Lower lobe of right lung (tissue), 2 donors: ENCODE measurements at regions not wholly inside any gene's neighbourhood (a gene's known extent, or its start where the extent isn't known, plus 50 kb on each side); places are given as distances from the start of the nearest gene placed in this dataset.
A peak's percentile ranks its signal among the peaks of the same experiment; 100 is the strongest.

Experiments used
- ATAC-seq, 2 donors: fragments of 200-7000 bp; cut with Tn5 transposase; one replicate each; pipeline ENCODE4 v1.9.1; 2020 to 2022; ENCODE audit warnings: mild to moderate bottlenecking in 2 of 2, moderate library complexity in 2 of 2
- DNase-seq: peaks from one replicate; pipeline ENCODE4 v3.0.0-alpha.2; 2020
- H3K27ac ChIP-seq: fragments of 200-600 bp; one replicate; pipeline ENCODE4 v1.8.0; 2022
- H3K27me3 ChIP-seq: fragments of 200-600 bp; one replicate; pipeline ENCODE4 v1.8.0; 2022; ENCODE audit warnings: low read depth
- H3K36me3 ChIP-seq: fragments of 200-600 bp; one replicate; pipeline ENCODE4 v1.8.0; 2022; ENCODE audit warnings: mild to moderate bottlenecking
- H3K4me1 ChIP-seq: fragments of 200-600 bp; one replicate; pipeline ENCODE4 v1.8.0; 2022
- H3K4me3 ChIP-seq: fragments of 200-600 bp; one replicate; pipeline ENCODE4 v1.8.0; 2022; ENCODE audit warnings: mild to moderate bottlenecking
- H3K9me3 ChIP-seq: fragments of 200-600 bp; one replicate; pipeline ENCODE4 v1.8.0; 2022
- intact Hi-C: fragments of 100-400 bp; cut with DNase I; formaldehyde crosslinking; loops from one replicate; pipeline ENCODE4 v1.11.0; 2022
- TF ChIP-seq, protein P1 (sequence below): fragments of 200-600 bp; IDR thresholded peaks from one replicate; pipeline ENCODE4 v1.8.0; 2022; ENCODE audit warnings: antibody characterized with exemption, mild to moderate bottlenecking
- donor health status: DM: no; HTN: yes; CAD: no; lungs with severe emphysema.

DNA sequence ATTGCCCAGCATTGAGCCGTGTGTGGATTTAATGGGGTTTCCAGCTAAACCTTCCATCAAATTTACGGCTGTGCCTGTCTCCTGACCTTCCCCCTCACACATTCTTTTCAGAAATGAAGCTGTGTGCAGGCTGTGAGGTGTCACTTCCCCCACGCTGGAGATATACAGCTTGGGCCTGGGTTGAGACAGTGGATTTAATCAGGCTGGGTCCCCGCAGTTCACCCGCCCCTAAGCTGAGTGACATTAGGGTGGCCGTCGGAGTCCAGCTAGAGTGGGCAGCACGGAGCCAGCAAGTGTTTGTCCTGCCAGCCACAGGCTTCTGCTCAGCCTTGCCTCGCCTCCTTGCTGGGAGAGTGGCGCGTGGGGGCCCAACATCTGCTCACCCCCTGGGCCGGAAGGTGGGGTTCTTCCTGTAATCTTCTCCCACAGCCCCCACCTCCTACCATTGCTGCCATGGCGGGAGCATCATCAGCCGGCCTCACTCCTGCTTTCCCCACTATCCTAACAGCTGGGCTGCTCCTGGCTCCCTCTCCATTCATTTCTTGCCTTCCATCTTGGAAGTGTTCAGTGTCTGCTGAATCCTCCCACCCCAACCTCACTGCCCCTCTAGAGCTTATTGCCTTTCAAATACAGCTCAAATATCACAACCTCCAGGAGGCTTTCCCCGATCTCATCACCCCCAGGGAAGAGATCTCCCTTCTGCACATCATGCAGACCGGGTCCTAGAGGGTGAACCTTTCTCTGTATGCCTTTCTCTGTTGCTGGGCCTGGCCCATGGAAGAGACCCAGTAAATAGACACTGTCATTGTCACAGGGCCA, 149.0 kb downstream of the GLI2 start:
- intact Hi-C loops, result no loop called here
- Histone ChIP-seq H3K4me1 (no peaks in the 10 kb centered on the region), H3K4me3 (no peak overlapping the region), H3K9me3 (no peaks in the 10 kb centered on the region), H3K27me3 (peaks cover 4% of the 10 kb centered on the region), H3K27ac (no peak overlapping the region), H3K36me3 (no peaks in the 10 kb centered on the region)
- ATAC-seq (no peak), DNase-seq (peak; percentile 14)
- TF ChIP-seq, protein P1, sequence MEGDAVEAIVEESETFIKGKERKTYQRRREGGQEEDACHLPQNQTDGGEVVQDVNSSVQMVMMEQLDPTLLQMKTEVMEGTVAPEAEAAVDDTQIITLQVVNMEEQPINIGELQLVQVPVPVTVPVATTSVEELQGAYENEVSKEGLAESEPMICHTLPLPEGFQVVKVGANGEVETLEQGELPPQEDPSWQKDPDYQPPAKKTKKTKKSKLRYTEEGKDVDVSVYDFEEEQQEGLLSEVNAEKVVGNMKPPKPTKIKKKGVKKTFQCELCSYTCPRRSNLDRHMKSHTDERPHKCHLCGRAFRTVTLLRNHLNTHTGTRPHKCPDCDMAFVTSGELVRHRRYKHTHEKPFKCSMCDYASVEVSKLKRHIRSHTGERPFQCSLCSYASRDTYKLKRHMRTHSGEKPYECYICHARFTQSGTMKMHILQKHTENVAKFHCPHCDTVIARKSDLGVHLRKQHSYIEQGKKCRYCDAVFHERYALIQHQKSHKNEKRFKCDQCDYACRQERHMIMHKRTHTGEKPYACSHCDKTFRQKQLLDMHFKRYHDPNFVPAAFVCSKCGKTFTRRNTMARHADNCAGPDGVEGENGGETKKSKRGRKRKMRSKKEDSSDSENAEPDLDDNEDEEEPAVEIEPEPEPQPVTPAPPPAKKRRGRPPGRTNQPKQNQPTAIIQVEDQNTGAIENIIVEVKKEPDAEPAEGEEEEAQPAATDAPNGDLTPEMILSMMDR, result no peak

DNA sequence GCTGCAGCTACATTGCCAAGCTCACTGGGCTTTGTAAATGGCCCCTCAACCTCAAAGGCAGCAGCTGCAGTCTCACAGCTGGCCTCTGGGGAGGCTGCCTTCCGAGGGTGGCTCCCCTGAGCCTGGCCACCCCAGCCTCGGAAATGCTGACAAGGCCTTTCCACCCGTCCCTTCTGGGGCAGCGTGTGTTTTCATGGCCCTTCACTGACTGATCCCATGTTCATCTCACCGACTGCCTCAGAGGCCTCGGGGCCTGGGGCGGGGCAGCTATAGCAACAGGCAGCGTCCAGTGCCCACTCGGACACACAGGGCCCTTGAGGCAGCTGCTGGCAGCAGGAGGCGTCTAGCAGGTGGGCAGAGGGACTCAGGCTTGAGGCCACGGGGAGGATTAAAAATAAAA, 149.7 kb downstream of the GLI2 start:
- no peak overlapping the region for H3K27ac ChIP-seq
- DNase-seq (peak; percentile 29), ATAC-seq (no peak)
- no peak overlapping the region for H3K4me3 ChIP-seq
- TF ChIP-seq, protein P1, result no peak
- H3K27me3 ChIP-seq, result peaks cover 4% of the 10 kb centered on the region
- intact Hi-C loops, result no loop called here
- no peaks in the 10 kb centered on the region for H3K4me1 ChIP-seq
- no peaks in the 10 kb centered on the region for H3K36me3 ChIP-seq
- no peaks in the 10 kb centered on the region for H3K9me3 ChIP-seq

DNA sequence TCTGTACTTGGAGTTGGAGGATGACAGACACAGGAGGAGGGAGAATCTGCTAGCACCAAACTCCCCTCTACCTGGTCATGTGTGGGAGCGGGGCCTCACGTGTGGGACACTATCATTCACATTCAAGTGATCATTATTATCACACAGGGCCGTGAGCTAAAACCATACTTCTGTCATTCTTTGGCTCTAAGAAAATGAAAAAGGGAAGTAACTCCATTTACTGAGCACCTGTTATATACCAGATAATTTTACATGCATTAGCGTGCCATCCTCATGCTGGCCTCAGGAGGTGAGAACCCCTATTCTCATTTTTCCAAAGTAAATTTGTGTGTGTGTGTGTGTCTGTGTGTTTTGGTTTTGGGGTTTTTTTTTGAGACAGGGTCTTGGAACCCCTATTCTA, 150.1 kb downstream of the GLI2 start:
- Histone ChIP-seq H3K27me3 (peaks cover 4% of the 10 kb centered on the region), H3K36me3 (no peaks in the 10 kb centered on the region), H3K4me3 (no peak overlapping the region), H3K9me3 (no peaks in the 10 kb centered on the region), H3K4me1 (no peaks in the 10 kb centered on the region), H3K27ac (no peak overlapping the region)
- DNase-seq, result no peak
- no peak for ATAC-seq
- intact Hi-C loops, result no loop called here
- TF ChIP-seq, protein P1, result no peak

DNA sequence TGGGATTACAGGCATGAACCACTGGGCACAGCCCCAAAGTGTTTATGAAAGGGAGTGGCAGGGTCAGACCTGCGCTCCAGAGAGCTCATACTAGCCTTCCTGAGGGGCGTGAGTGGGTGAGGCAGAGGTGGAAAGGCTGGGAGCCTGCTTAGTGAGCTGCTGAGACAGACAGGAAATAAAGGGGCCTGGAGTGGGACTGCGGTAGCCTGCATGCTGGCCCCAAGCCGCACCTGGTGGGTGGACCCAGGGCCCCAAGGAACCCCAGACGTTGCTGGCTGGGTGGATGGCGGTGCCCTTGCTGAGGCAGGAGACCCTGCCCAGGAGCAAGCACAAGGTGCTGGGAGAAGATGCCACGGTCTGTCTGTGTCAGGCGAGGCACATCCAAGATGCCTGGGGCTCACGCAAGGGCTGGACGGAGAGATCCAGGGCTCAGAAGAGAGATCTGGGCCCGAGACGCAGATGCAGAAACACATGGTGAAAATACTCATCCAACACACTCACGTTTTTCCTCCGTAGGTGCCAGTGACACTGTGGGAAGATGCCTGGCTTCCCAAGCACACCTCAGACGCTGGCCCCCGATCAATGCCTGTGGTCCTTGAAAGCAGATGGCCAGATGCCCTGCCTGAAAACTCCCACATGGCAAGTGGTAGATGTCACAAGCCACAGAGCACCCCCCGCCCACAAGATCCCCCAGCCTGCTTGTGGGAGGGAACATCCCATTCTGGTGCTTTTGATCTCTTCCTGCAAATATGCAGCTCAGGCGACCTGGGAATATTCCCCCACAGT, 151.1 kb downstream of the GLI2 start:
- ATAC-seq, result no peak

DNA sequence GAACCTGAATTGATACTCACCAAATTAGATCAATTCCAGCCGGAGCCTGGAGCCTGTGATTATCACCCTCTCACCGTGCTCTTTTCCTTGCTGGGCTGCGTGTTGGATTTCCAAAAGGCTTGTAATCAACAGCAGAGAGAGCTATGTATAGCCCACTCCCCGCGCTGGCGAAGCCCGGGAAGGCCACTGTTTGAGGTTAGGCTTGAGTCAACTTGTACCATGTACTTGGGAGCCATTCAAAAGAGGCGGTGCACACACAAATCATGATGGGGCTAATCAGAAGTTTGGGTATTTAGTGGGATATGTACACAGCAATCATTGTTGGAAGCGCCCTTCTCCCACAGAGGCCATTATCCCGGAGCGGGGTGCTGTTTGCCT, 151.6 kb downstream of the GLI2 start:
- TF ChIP-seq, protein P1, result no peak
- DNase-seq, result peak; percentile 44
- Histone ChIP-seq H3K4me3 (no peak overlapping the region), H3K27me3 (peaks cover 4% of the 10 kb centered on the region), H3K4me1 (no peaks in the 10 kb centered on the region), H3K36me3 (no peaks in the 10 kb centered on the region), H3K9me3 (no peaks in the 10 kb centered on the region), H3K27ac (no peak overlapping the region)
- ATAC-seq, result peak; percentile 45 to 58
- intact Hi-C loops, result no loop called here

More for the DNA sequence above, 151.1 kb downstream of the GLI2 start:
- Histone ChIP-seq H3K36me3 (no peaks in the 10 kb centered on the region), H3K4me1 (no peaks in the 10 kb centered on the region), H3K4me3 (no peak overlapping the region), H3K27ac (no peak overlapping the region), H3K9me3 (no peaks in the 10 kb centered on the region), H3K27me3 (peaks cover 4% of the 10 kb centered on the region)
- peak; percentile 41 for DNase-seq
- intact Hi-C loops, result no loop called here
- TF ChIP-seq, protein P1, result no peak
